Mesothelial cell of epicardium (in vitro differentiated cells): ENCODE measurements at regions not wholly inside any gene's neighbourhood (a gene's known extent, or its start where the extent isn't known, plus 50 kb on each side); places are given as distances from the start of the nearest gene placed in this dataset.

Source experiments
- DNase-seq, 2 experiments: peaks; one replicate each; pipeline ENCODE4 v3.0.0; 2021; ENCODE audit warnings: low spot score in 2 of 2; ENCODE audit not compliant: unreplicated experiment in 2 of 2
- H3K27ac Mint-ChIP-seq: 2 replicates; pipeline ENCODE4 v1.8.0; 2021; ENCODE audit warnings: mixed read lengths
- H3K27me3 Mint-ChIP-seq: 2 replicates; pipeline ENCODE4 v1.8.0; 2021; ENCODE audit warnings: low read depth, mixed read lengths
- H3K36me3 Mint-ChIP-seq: 2 replicates; pipeline ENCODE4 v1.8.0; 2021; ENCODE audit warnings: mixed read lengths
- H3K4me1 Mint-ChIP-seq: 2 replicates; pipeline ENCODE4 v1.8.0; 2021; ENCODE audit warnings: mixed read lengths
- H3K4me3 Mint-ChIP-seq: 2 replicates; pipeline ENCODE4 v1.8.0; 2021; ENCODE audit warnings: mild to moderate bottlenecking, moderate library complexity, mixed read lengths
- H3K9me3 Mint-ChIP-seq: 2 replicates; pipeline ENCODE4 v1.8.0; 2021; ENCODE audit warnings: mixed read lengths
- TF ChIP-seq, protein P1 (sequence below): fragments of 200-600 bp; sonication (generic); IDR thresholded peaks from one replicate; pipeline ENCODE4 v1.5.0; 2021; ENCODE audit warnings: antibody characterized with exemption; ENCODE audit not compliant: unreplicated experiment

DNA sequence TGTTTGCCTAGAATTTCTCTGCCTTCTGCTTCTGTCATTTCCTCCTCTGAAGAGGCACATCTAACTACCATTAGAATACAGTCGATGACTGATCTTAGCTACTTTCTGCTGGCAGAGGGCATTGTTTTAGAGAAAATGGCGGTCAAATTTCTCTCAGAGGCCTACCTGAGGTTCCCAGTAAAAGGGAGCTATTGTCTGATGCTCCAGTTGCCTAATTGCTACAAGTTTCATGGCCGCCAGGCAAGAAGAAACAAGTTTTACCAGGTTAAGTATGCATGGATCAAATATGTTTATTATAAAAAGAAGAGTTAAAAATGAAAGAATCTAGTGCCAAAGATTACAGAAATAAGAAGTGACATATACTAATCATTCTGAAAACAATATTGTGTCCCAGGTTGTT, 416.6 kb downstream of the DSC3 start:
- Mint-ChIP-seq H3K36me3 (no peaks in the 10 kb centered on the region), H3K27ac (no peak overlapping the region), H3K4me3 (no peak overlapping the region), H3K4me1 (peaks cover 6% of the 10 kb centered on the region), H3K27me3 (no peaks in the 10 kb centered on the region), H3K9me3 (peaks cover 8% of the 10 kb centered on the region)
- TF ChIP-seq, protein P1, sequence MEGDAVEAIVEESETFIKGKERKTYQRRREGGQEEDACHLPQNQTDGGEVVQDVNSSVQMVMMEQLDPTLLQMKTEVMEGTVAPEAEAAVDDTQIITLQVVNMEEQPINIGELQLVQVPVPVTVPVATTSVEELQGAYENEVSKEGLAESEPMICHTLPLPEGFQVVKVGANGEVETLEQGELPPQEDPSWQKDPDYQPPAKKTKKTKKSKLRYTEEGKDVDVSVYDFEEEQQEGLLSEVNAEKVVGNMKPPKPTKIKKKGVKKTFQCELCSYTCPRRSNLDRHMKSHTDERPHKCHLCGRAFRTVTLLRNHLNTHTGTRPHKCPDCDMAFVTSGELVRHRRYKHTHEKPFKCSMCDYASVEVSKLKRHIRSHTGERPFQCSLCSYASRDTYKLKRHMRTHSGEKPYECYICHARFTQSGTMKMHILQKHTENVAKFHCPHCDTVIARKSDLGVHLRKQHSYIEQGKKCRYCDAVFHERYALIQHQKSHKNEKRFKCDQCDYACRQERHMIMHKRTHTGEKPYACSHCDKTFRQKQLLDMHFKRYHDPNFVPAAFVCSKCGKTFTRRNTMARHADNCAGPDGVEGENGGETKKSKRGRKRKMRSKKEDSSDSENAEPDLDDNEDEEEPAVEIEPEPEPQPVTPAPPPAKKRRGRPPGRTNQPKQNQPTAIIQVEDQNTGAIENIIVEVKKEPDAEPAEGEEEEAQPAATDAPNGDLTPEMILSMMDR = no peak
- DNase-seq = no peak

DNA sequence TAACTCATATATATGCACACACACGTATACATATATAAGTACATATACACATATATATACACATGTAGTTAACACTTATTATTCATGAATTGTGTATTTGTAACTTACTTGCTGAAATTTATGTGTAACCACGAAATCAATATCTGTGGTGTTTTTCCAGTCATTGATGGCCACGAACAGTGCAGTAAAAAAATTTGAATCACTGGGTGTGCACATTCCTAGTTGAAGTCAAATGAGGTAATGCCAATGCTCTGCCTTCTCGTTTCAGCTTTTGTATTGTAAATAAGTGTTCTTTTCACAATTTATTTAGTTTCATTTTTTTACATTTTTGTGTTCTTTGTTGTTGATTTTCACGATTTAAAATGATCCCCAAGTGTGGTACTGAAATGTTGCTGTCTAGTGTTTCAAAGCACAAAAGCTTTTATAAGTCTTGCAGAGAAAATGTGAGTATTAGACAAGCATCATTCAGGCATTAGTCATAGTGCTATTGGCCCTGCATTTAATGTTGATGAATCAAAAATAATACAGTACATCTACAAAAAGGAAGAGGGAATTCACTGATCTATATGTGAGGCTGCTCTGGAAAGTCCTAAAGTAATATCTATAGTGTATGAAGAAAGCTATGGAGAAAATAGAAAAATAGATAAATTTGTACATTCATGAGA, 419.0 kb downstream of the DSC3 start:
- no peak overlapping the region for H3K4me3 Mint-ChIP-seq
- peaks cover 8% of the 10 kb centered on the region for H3K9me3 Mint-ChIP-seq
- TF ChIP-seq, protein P1 = no peak
- DNase-seq = no peak
- H3K36me3 Mint-ChIP-seq = no peaks in the 10 kb centered on the region
- no peaks in the 10 kb centered on the region for H3K27me3 Mint-ChIP-seq
- H3K27ac Mint-ChIP-seq = no peak overlapping the region
- peaks cover 6% of the 10 kb centered on the region for H3K4me1 Mint-ChIP-seq

DNA sequence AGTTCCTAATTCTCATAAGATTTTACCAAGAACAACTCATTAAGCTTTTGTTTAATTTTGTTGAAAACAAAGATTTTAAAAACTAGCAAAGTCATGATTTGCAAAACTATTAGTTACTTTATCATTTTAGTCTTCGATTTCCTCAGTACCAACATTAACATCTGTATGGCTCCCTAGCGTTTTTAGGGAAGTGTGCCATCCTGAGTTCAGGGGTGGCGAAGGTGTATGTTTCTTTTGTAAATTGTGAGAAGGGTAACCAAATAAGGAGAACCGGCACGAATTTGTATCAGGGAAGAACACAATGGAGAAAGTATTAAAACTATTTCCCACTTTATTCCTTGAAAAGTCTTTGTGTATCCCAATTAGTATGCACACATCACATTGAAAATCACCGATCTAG, 419.9 kb downstream of the DSC3 start:
- Mint-ChIP-seq H3K36me3 (no peaks in the 10 kb centered on the region), H3K27me3 (no peaks in the 10 kb centered on the region), H3K4me3 (no peak overlapping the region), H3K27ac (no peak overlapping the region), H3K4me1 (peaks cover 6% of the 10 kb centered on the region), H3K9me3 (peaks cover 8% of the 10 kb centered on the region)
- DNase-seq = no peak
- TF ChIP-seq, protein P1 = no peak

DNA sequence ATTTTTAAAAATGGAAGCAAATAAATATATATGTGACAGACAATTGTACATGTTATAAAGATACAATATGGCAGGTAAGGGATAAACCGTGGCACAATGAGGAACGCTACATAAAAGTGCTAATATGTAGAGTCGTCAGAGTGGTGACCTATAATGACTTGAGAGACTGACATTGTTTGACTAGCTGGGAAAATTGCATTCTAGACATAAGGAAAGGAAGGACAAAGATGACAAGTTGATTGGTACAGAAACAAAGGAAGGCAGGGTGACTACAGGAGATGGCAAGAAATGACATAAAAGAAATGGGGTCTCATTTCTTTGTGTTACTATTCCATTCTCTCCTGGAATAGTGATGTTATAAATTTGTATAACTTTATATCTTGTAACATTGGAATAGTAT, 420.4 kb downstream of the DSC3 start:
- TF ChIP-seq, protein P1 = no peak
- peaks cover 8% of the 10 kb centered on the region for H3K9me3 Mint-ChIP-seq
- no peak for DNase-seq
- H3K36me3 Mint-ChIP-seq = no peaks in the 10 kb centered on the region
- H3K4me1 Mint-ChIP-seq = peaks cover 6% of the 10 kb centered on the region
- no peaks in the 10 kb centered on the region for H3K27me3 Mint-ChIP-seq
- no peak overlapping the region for H3K27ac Mint-ChIP-seq
- no peak overlapping the region for H3K4me3 Mint-ChIP-seq

DNA sequence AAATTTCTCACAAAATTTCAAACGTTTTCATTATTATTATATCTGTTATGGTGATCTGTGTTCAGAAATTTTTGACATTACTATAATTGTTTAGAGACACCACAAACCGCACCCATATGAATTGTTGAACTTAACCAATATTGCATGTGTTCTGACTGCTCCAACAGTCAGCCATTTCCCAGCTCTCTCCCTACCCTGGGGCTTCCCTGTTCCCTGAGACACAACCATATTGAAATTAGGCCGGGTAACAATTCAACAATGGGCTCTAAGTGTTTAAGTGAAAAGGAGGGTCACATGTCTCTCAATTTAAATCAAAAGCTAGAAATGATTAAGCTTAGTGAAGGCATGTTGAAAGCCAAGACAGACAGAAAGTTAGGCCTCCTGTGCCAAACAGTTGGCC, 424.0 kb downstream of the DSC3 start:
- no peaks in the 10 kb centered on the region for H3K27me3 Mint-ChIP-seq
- H3K4me1 Mint-ChIP-seq = peaks cover 1% of the 10 kb centered on the region
- no peaks in the 10 kb centered on the region for H3K9me3 Mint-ChIP-seq
- H3K36me3 Mint-ChIP-seq = no peaks in the 10 kb centered on the region
- DNase-seq = no peak
- H3K4me3 Mint-ChIP-seq = no peak overlapping the region
- TF ChIP-seq, protein P1 = no peak
- H3K27ac Mint-ChIP-seq = no peak overlapping the region

DNA sequence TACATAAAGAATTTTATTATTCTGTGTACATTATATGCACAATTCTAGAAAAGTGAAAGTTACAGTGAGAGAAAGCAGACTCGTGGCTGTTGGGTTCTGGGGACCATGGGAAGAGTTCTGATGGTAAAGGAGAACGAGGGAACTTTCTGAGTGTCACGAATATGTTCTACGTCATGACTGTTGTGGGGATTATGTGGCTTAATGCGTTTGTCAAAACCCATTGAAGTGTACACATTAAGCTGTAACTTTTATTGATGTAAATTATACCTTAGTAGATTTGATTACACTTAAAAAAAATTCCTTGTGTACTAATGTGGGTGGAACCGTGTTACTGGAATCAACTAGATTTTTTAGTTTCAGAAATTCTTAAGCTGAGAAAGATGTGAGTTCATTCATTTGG, 426.1 kb downstream of the DSC3 start:
- H3K36me3 Mint-ChIP-seq = no peaks in the 10 kb centered on the region
- no peaks in the 10 kb centered on the region for H3K4me1 Mint-ChIP-seq
- H3K27me3 Mint-ChIP-seq = no peaks in the 10 kb centered on the region
- no peaks in the 10 kb centered on the region for H3K9me3 Mint-ChIP-seq
- TF ChIP-seq, protein P1 = no peak
- H3K4me3 Mint-ChIP-seq = no peak overlapping the region
- no peak overlapping the region for H3K27ac Mint-ChIP-seq
- DNase-seq = no peak
